Fibroblast of lung (primary cell): ENCODE measurements at regions not wholly inside any gene's neighbourhood (a gene's known extent, or its start where the extent isn't known, plus 50 kb on each side); places are given as distances from the start of the nearest gene placed in this dataset.

Experiments
- EZH2 ChIP-seq: IDR thresholded peaks from 2 replicates; pipeline ENCODE4 v1.5.1; 2012; ENCODE audit warnings: low read length, control low read depth, mild to moderate bottlenecking; ENCODE audit errors: missing control alignments
- TF ChIP-seq, protein P1 (sequence below), 2 donors: IDR thresholded peaks in 1 of 2; conservative IDR thresholded peaks in 1 of 2; 1 replicate in 1 of 2; 2 replicates in 1 of 2; pipeline ENCODE4 v1.5.1; 2011 to 2012; ENCODE audit warnings: low read length in 2 of 2, control low read depth in 1 of 2, inconsistent platforms in 1 of 2, low read depth in 1 of 2, mild to moderate bottlenecking in 1 of 2

DNA sequence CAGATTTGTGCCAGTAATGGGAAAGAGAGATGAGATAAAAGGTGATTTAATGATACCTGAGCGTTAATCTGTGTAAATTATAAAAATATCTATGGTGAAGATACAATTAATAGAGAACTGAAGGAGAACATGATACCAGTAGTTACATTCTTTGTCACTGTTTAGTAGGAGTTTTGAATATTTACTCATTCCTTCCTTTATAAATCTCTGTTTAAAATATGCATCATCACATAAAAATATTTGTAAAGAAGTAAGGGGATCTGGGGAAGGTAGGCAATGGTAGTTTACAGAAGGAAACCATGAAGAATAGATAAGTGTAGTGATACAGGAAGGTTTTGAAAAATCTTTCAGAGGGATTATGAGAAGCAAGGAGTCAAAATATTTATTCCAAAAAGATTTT lies 190.6 kb upstream of the PCDH18 start:
- TF ChIP-seq, protein P1, sequence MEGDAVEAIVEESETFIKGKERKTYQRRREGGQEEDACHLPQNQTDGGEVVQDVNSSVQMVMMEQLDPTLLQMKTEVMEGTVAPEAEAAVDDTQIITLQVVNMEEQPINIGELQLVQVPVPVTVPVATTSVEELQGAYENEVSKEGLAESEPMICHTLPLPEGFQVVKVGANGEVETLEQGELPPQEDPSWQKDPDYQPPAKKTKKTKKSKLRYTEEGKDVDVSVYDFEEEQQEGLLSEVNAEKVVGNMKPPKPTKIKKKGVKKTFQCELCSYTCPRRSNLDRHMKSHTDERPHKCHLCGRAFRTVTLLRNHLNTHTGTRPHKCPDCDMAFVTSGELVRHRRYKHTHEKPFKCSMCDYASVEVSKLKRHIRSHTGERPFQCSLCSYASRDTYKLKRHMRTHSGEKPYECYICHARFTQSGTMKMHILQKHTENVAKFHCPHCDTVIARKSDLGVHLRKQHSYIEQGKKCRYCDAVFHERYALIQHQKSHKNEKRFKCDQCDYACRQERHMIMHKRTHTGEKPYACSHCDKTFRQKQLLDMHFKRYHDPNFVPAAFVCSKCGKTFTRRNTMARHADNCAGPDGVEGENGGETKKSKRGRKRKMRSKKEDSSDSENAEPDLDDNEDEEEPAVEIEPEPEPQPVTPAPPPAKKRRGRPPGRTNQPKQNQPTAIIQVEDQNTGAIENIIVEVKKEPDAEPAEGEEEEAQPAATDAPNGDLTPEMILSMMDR (conservative IDR thresholded peaks at IDR 0.05 in 1 of 2, IDR thresholded peaks at IDR 0.05 in 1 of 2; ENCODE audit: low read depth in 1 of 2, low read length in 2 of 2), result no peak
- TF ChIP-seq EZH2, result no peak
